ENCODE measurements at regions not wholly inside any gene's neighbourhood (a gene's known extent, or its start where the extent isn't known, plus 50 kb on each side); places are given as distances from the start of the nearest gene placed in this dataset.

DNA sequence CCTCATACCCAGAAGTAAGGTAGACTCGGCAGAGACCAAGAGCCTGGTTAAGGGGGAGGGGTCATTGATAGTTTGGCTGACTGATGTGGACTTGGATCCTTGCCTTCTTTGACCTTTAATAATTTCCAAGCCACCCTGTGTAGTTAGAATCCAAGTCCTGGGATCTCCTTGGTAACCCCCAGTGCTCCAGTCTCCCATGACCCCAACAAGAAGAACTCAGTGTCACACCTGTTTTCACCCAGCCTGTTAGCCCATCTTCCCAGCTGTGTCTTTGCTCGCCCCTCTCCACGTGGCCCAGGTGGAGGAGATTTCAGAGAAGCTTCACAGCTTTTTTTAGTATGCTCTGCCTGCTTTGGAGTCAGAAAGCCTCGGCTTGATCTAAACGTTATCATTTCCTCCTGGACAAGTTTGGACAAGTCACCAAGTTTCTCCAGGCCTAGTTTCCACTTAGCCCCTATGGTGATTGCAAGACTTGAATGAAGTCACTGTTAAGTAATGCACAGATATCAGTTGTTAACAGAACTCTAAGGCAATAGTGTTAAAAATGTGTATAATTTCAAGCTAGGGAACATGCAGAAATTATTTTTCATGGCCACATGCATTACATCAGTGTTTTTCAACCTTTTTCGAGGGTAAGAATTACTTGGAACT, 170.0 kb downstream of the TMEM38B start:
- TF ChIP-seq L3MBTL2 (conservative IDR thresholded peaks at IDR 0.05): no peak
- TF ChIP-seq ARNT (IDR thresholded peaks at IDR 0.05): no peak
- no peak for TF ChIP-seq FOXM1 (IDR thresholded peaks at IDR 0.05; ENCODE audit: borderline replicate concordance)
- no peak for TF ChIP-seq FOXK2 (IDR thresholded peaks at IDR 0.05)
- no peak for TF ChIP-seq HDGF (IDR thresholded peaks at IDR 0.05; ENCODE audit: borderline replicate concordance)
- no peak for TF ChIP-seq SP1 (IDR thresholded peaks at IDR 0.05)
- TF ChIP-seq FOXA1 (IDR thresholded peaks at IDR 0.05): no peak
- TF ChIP-seq ELF4 (IDR thresholded peaks at IDR 0.05): no peak
- TF ChIP-seq SUZ12 (IDR thresholded peaks at IDR 0.05): no peak
- TF ChIP-seq BHLHE40 (IDR thresholded peaks at IDR 0.05; ENCODE audit: borderline replicate concordance): no peak
